K562 (cell line): ENCODE measurements at regions not wholly inside any gene's neighbourhood (a gene's known extent, or its start where the extent isn't known, plus 50 kb on each side); places are given as distances from the start of the nearest gene placed in this dataset.

Experiments
- ATAC-seq: fragments of 200-7000 bp; cut with Tn5 transposase; 3 replicates; pipeline ENCODE4 v1.9.1; 2020; ENCODE audit warnings: moderate library complexity
- BruUV-seq: library from RNA; stranded (reverse); fragments of 400-500 nt; replicated peaks from 2 replicates; lab custom pipeline; 2021; lab: Mats Ljungman, UMichigan
- CTCF ChIA-PET: fragments of 300-600 bp; formaldehyde crosslinking; extraction: SDS; loops from one replicate; lab custom pipeline; 2021; ENCODE audit warnings: low intra/inter-chr PET ratio; lab: Yijun Ruan, JAX
- POLR2A ChIA-PET: fragments of 300-600, 350-650 bp; sonication (Branson Sonifier 250); formaldehyde crosslinking; extraction: SDS; loops from one replicate; lab custom pipeline; 2021; ENCODE audit warnings: antibody characterized with exemption, inconsistent platforms; lab: Yijun Ruan, JAX
- DNase-seq, 4 experiments: peaks; one replicate each; pipeline versions ENCODE4 v3.0.0 to v3.0.0-alpha.2; 2011 to 2018; ENCODE audit warnings: low spot score in 3 of 4, mixed read lengths in 3 of 4; ENCODE audit errors: extremely low read depth in 1 of 4
- FAIRE-seq: peaks from 2 replicates; lab custom pipeline; 2011; peaks lifted over from hg19 to GRCh38; lab: Jason Lieb, UNC
- H2AFZ ChIP-seq: 2 replicates; pipeline ENCODE4 v1.6.0; 2011; ENCODE audit warnings: low read depth, low read length, control low read depth, inconsistent platforms
- H3K27ac ChIP-seq: fragments of 200-600 bp; 3 replicates; pipeline ENCODE4 v1.8.0; 2011; ENCODE audit warnings: low read depth, mild to moderate bottlenecking, control low read depth, inconsistent platforms, low read length, moderate library complexity, mixed read lengths; ENCODE audit errors: extremely low read depth
- H3K27me3 ChIP-seq, 2 experiments: fragments of 300-600 bp in 1 of 2; 2 replicates in 1 of 2; 3 replicates in 1 of 2; pipeline versions ENCODE4 v1.6.0 to v1.8.0; 2011; ENCODE audit warnings: inconsistent platforms in 2 of 2, low read length in 2 of 2, mild to moderate bottlenecking in 1 of 2, mixed read lengths in 1 of 2, moderate library complexity in 1 of 2; ENCODE audit not compliant: control insufficient read depth in 2 of 2, insufficient read depth in 2 of 2
- H3K36me3 ChIP-seq: fragments of 300-600 bp; 3 replicates; pipeline ENCODE4 v1.8.0; 2011; ENCODE audit warnings: mild to moderate bottlenecking, low read length, inconsistent platforms; ENCODE audit not compliant: control insufficient read depth, insufficient read depth
- H3K4me1 ChIP-seq, 2 experiments: fragments of 200-600 bp in 1 of 2; replicated peaks in 1 of 2; 2 replicates in 1 of 2; 3 replicates in 1 of 2; pipeline versions ENCODE4 v1.5.1 to v1.8.0; 2011; ENCODE audit warnings: inconsistent platforms in 2 of 2, low read length in 2 of 2, mild to moderate bottlenecking in 1 of 2, mixed read lengths in 1 of 2, moderate library complexity in 1 of 2; ENCODE audit not compliant: control insufficient read depth in 2 of 2, insufficient read depth in 2 of 2
- H3K4me2 ChIP-seq: 2 replicates; pipeline ENCODE4 v1.6.1; 2011; ENCODE audit warnings: low read length, control low read depth, inconsistent platforms, mixed read lengths; ENCODE audit not compliant: insufficient read depth
- H3K4me3 ChIP-seq: fragments of 200-600 bp; sonication (generic), shearing (Covaris generic); 2 replicates; pipeline ENCODE4 v1.5.1; 2016; ENCODE audit warnings: control low read depth, inconsistent platforms
- H3K79me2 ChIP-seq: fragments of 200-600 bp; 3 replicates; pipeline ENCODE4 v1.8.0; 2011; ENCODE audit warnings: low read length, inconsistent platforms; ENCODE audit not compliant: control insufficient read depth, insufficient read depth
- H3K9ac ChIP-seq, 2 experiments: 2 replicates each; pipeline versions ENCODE4 v1.6.0 to v1.6.1; 2011; ENCODE audit warnings: low read depth in 2 of 2, low read length in 2 of 2, control low read depth in 1 of 2, inconsistent platforms in 1 of 2, mild to moderate bottlenecking in 1 of 2, mixed read lengths in 1 of 2; ENCODE audit not compliant: insufficient read depth in 1 of 2
- H3K9me1 ChIP-seq: one replicate; pipeline ENCODE4 v1.6.0; 2011; ENCODE audit warnings: inconsistent platforms, mild to moderate bottlenecking, low read length, moderate library complexity; ENCODE audit not compliant: control insufficient read depth, insufficient read depth
- H3K9me3 ChIP-seq: replicated peaks from 2 replicates; pipeline ENCODE4 v1.5.1; 2011; ENCODE audit warnings: low read depth, low read length, inconsistent platforms; ENCODE audit not compliant: control insufficient read depth, insufficient read depth
- H4K20me1 ChIP-seq: replicated peaks from 2 replicates; pipeline ENCODE4 v1.6.1; 2011; ENCODE audit warnings: low read length, inconsistent platforms, mixed read lengths; ENCODE audit not compliant: control insufficient read depth, insufficient read depth
- CTCF ChIP-seq, 3 experiments: IDR thresholded peaks in 2 of 3; conservative IDR thresholded peaks in 1 of 3; 2 replicates each; pipeline ENCODE4 v1.5.1; 2011 to 2012; ENCODE audit warnings: low read length in 3 of 3, mild to moderate bottlenecking in 3 of 3, control low read depth in 2 of 3, improper control_type of control experiment in 1 of 3, inconsistent platforms in 1 of 3, low read depth in 1 of 3, mixed read lengths in 1 of 3, moderate library complexity in 1 of 3; ENCODE audit not compliant: insufficient read depth in 2 of 3
- DIDO1 ChIP-seq: fragments of 450-650 bp; IDR thresholded peaks from 2 replicates; pipeline ENCODE4 v1.6.1; 2016; ENCODE audit warnings: low read depth, missing biosample characterization, missing genetic modification characterization
- MAFF ChIP-seq: IDR thresholded peaks from 2 replicates; pipeline ENCODE4 v1.6.1; 2012; ENCODE audit warnings: low read length, improper control_type of control experiment
- MEF2A ChIP-seq: IDR thresholded peaks from 2 replicates; pipeline ENCODE4 v1.6.1; 2011; ENCODE audit warnings: low read depth, mild to moderate bottlenecking, low read length, moderate library complexity; ENCODE audit not compliant: control insufficient read depth
- RBM14 ChIP-seq: fragments of 200-400 bp; formaldehyde crosslinking; IDR thresholded peaks from 2 replicates; pipeline ENCODE4 v1.6.1; 2018; ENCODE audit warnings: low read depth, mild to moderate bottlenecking, low read length, moderate library complexity, borderline replicate concordance; ENCODE audit not compliant: insufficient read depth
- RUNX1 ChIP-seq: sonication (generic); IDR thresholded peaks from 2 replicates; pipeline ENCODE4 v1.6.1; 2016; ENCODE audit warnings: antibody characterized with exemption, low read depth
- SAP30 ChIP-seq: fragments of 200-600 bp; sonication (generic); IDR thresholded peaks from 2 replicates; pipeline ENCODE4 v1.6.1; 2012; ENCODE audit warnings: borderline replicate concordance, low read depth, mild to moderate bottlenecking, moderate library complexity, low read length, control low read depth, inconsistent platforms; ENCODE audit not compliant: insufficient read depth, poor library complexity, severe bottlenecking
- WGBS: fragments of 100-300 bp; shearing (Covaris generic); methylation state at CpG from one replicate; pipeline ENCODE4 v1.1.6; 2016; ENCODE audit warnings: low coverage, mixed read lengths; ENCODE audit not compliant: insufficient coverage; ENCODE audit errors: missing lambda C conversion rate; 5-methylcytosine and 5-hydroxymethylcytosine counted together
- in situ Hi-C: fragments of 300-500 bp; cut with MboI; formaldehyde crosslinking; loops from 4 replicates; pipeline ENCODE4 v1.15.0; 2018; ENCODE audit warnings: inconsistent platforms, mixed read lengths
- intact Hi-C: fragments of 100-400 bp; cut with micrococcal nuclease; formaldehyde crosslinking; loops from 2 replicates; pipeline ENCODE4 v1.14.2; 2022

GRCh38 chr13:36606060-36606459 lies 67.8 kb upstream of the SERTM1 start:
- Histone ChIP-seq H3K36me3 (no peaks in the 10 kb centered on the region), H3K4me3 (no peak overlapping the region), H3K27ac (no peak overlapping the region), H3K4me1 (no peaks in the 10 kb centered on the region), H3K79me2 (no peaks in the 10 kb centered on the region), H2AFZ (no peak overlapping the region), H3K4me2 (no peak overlapping the region), H3K27me3 (no peaks in the 10 kb centered on the region), H3K9me3 (no peaks in the 10 kb centered on the region), H3K9me1 (no peaks in the 10 kb centered on the region), H4K20me1 (no peaks in the 10 kb centered on the region), H3K9ac (no peak overlapping the region)
- intact Hi-C loops (no loop called here), in situ Hi-C loops (no loop called here)
- ChIA-PET CTCF (no interaction called here), POLR2A (interaction anchor here (1.5 kb wide), 1 partner anchor 9 kb away, joined by 3 read pairs; no protein-coding TSS in a partner anchor)
- BruUV-seq: no TSS peak
- 0% methylated on average over 1 of the region's 2 CpGs for WGBS
- FAIRE-seq: no peak
- DNase-seq: no peak
- TF ChIP-seq DIDO1: no peak
- TF ChIP-seq CTCF (IDR thresholded peaks at IDR 0.05 in 2 of 3, conservative IDR thresholded peaks at IDR 0.05 in 1 of 3; ENCODE audit: insufficient read depth in 2 of 3, low read depth in 1 of 3, low read length in 3 of 3): no peak
- no peak for TF ChIP-seq MEF2A
- no peak for TF ChIP-seq SAP30
- no peak for TF ChIP-seq RUNX1
- no peak for TF ChIP-seq RBM14
- no peak for TF ChIP-seq MAFF
- no peak for ATAC-seq
